HCT116 (cell line): ENCODE measurements at regions not wholly inside any gene's neighbourhood (a gene's known extent, or its start where the extent isn't known, plus 50 kb on each side); places are given as distances from the start of the nearest gene placed in this dataset.

ENCODE experiments used
- ATAC-seq: fragments of 200-7000 bp; cut with Tn5 transposase; 2 replicates; pipeline ENCODE4 v1.9.1; 2020; ENCODE audit warnings: mild to moderate bottlenecking, moderate library complexity
- BruUV-seq: library from RNA; stranded (reverse); fragments of 400-500 nt; replicated peaks from 2 replicates; lab custom pipeline; 2021; lab: Mats Ljungman, UMichigan
- CTCF ChIA-PET: fragments of 300-600 bp; sonication (Branson Sonifier 250); formaldehyde crosslinking; loops from one replicate; lab custom pipeline; 2021; ENCODE audit warnings: antibody characterized with exemption; lab: Charles Lee
- POLR2A ChIA-PET: fragments of 300-600, 350-600 bp; sonication (Branson Sonifier 250); formaldehyde crosslinking; loops from one replicate; lab custom pipeline; 2021; ENCODE audit warnings: antibody characterized with exemption; lab: Charles Lee
- RAD21 ChIA-PET, 2 experiments: fragments of 300-600 bp; sonication (Branson Sonifier 250); formaldehyde crosslinking; loops; one replicate each; lab custom pipeline; 2023; ENCODE audit warnings: low total read pairs in 2 of 2; ENCODE audit not compliant: uncharacterized antibody in 2 of 2, unreplicated experiment in 2 of 2, low non-redundant PET in 1 of 2; lab: Charles Lee
- DNase-seq: peaks from one replicate; pipeline ENCODE4 v3.0.0-alpha.2; 2010; ENCODE audit warnings: low read depth, low spot score
- H2AFZ ChIP-seq: fragments of 200-600 bp; shearing (Covaris generic), sonication (generic); 2 replicates; pipeline ENCODE4 v1.6.1; 2017; ENCODE audit warnings: low read depth, mixed run types, mixed read lengths, antibody characterized with exemption, low read length; ENCODE audit not compliant: poor library complexity, severe bottlenecking
- H3K27ac ChIP-seq: 2 replicates; pipeline ENCODE4 v1.5.1; 2012; ENCODE audit warnings: low read depth, low read length
- H3K27me3 ChIP-seq: fragments of 200-600 bp; sonication (generic); 2 replicates; pipeline ENCODE4 v1.6.1; 2016; ENCODE audit warnings: mixed run types, low read length, mixed read lengths; ENCODE audit not compliant: insufficient read depth
- H3K36me3 ChIP-seq, 2 experiments: fragments of 200-500 bp in 1 of 2; fragments of 200-600 bp in 1 of 2; sonication (Bioruptor generic) in 1 of 2; sonication (generic) in 1 of 2; 2 replicates each; pipeline versions ENCODE4 v1.5.1 to v1.6.1; 2014 to 2016; ENCODE audit warnings: low read length in 2 of 2, inconsistent platforms in 1 of 2, mixed read lengths in 1 of 2, mixed run types in 1 of 2; ENCODE audit not compliant: insufficient read depth in 2 of 2, control insufficient read depth in 1 of 2
- H3K4me1 ChIP-seq, 2 experiments: fragments of 200-600 bp in 1 of 2; sonication (generic) in 1 of 2; 2 replicates each; pipeline versions ENCODE4 v1.5.1 to v1.6.1; 2012 to 2017; ENCODE audit warnings: low read length in 2 of 2, inconsistent platforms in 1 of 2, mild to moderate bottlenecking in 1 of 2, mixed read lengths in 1 of 2, mixed run types in 1 of 2, moderate library complexity in 1 of 2; ENCODE audit not compliant: insufficient read depth in 2 of 2, control insufficient read depth in 1 of 2
- H3K4me2 ChIP-seq: fragments of 200-600 bp; sonication (generic); 2 replicates; pipeline ENCODE4 v1.6.1; 2017; ENCODE audit warnings: mixed run types, low read length, mixed read lengths
- H3K4me3 ChIP-seq, 2 experiments: fragments of 200-600 bp in 1 of 2; sonication (generic) in 1 of 2; replicated peaks in 1 of 2; 2 replicates each; pipeline ENCODE4 v1.5.1; 2011 to 2016; ENCODE audit warnings: low read length in 2 of 2, control low read depth in 1 of 2, low read depth in 1 of 2, mild to moderate bottlenecking in 1 of 2, mixed read lengths in 1 of 2, mixed run types in 1 of 2
- H3K79me2 ChIP-seq: fragments of 200-600 bp; sonication (generic); 2 replicates; pipeline ENCODE4 v1.6.1; 2017; ENCODE audit warnings: mild to moderate bottlenecking, mixed run types, low read length, moderate library complexity, mixed read lengths; ENCODE audit not compliant: insufficient read depth
- H3K9ac ChIP-seq: fragments of 200-600 bp; sonication (generic); 2 replicates; pipeline ENCODE4 v1.6.1; 2016; ENCODE audit warnings: low read length, mixed read lengths
- H3K9me2 ChIP-seq: fragments of 200-600 bp; sonication (generic), shearing (Covaris generic); 2 replicates; pipeline ENCODE4 v1.6.1; 2017; ENCODE audit warnings: mixed run types, mild to moderate bottlenecking, moderate library complexity; ENCODE audit not compliant: insufficient read depth
- H3K9me3 ChIP-seq, 2 experiments: fragments of 200-500 bp in 1 of 2; fragments of 200-600 bp in 1 of 2; sonication (Bioruptor generic) in 1 of 2; sonication (generic) in 1 of 2; 2 replicates each; pipeline ENCODE4 v1.6.1; 2014 to 2017; ENCODE audit warnings: low read length in 2 of 2, mixed read lengths in 2 of 2, inconsistent platforms in 1 of 2, low read depth in 1 of 2, mild to moderate bottlenecking in 1 of 2, mixed run types in 1 of 2, moderate library complexity in 1 of 2; ENCODE audit not compliant: control insufficient read depth in 1 of 2, insufficient read depth in 1 of 2
- H4K20me1 ChIP-seq: fragments of 200-600 bp; sonication (generic), shearing (Covaris generic); 2 replicates; pipeline ENCODE4 v1.6.1; 2017; ENCODE audit warnings: mixed run types, mild to moderate bottlenecking, moderate library complexity; ENCODE audit not compliant: insufficient read depth
- ATF3 ChIP-seq: IDR thresholded peaks from 2 replicates; pipeline ENCODE4 v1.6.1; 2012
- CBX3 ChIP-seq: IDR thresholded peaks from 2 replicates; pipeline ENCODE4 v1.6.1; 2012; ENCODE audit warnings: low read depth
- CEBPB ChIP-seq: IDR thresholded peaks from 2 replicates; pipeline ENCODE4 v1.6.1; 2012; ENCODE audit warnings: low read depth
- ELF1 ChIP-seq: IDR thresholded peaks from 2 replicates; pipeline ENCODE4 v1.6.1; 2012; ENCODE audit warnings: low read depth, borderline replicate concordance
- EZH2 ChIP-seq: fragments of 200-600 bp; sonication (generic); IDR thresholded peaks from 2 replicates; pipeline ENCODE4 v1.6.1; 2017; ENCODE audit warnings: antibody characterized with exemption, mixed run types
- EZH2phosphoT487 ChIP-seq: fragments of 200-600 bp; IDR thresholded peaks from 2 replicates; pipeline ENCODE4 v1.6.1; 2018; ENCODE audit warnings: antibody characterized with exemption, borderline replicate concordance
- JUND ChIP-seq: IDR thresholded peaks from 2 replicates; pipeline ENCODE4 v1.6.1; 2012
- MAX ChIP-seq: IDR thresholded peaks from 2 replicates; pipeline ENCODE4 v1.6.1; 2012
- POLR2A ChIP-seq: IDR thresholded peaks from 2 replicates; pipeline ENCODE4 v1.7.0; 2011; ENCODE audit warnings: borderline replicate concordance; ENCODE audit not compliant: insufficient read depth, insufficient read length; ENCODE audit errors: extremely low read depth
- RAD21 ChIP-seq: IDR thresholded peaks from 2 replicates; pipeline ENCODE4 v1.6.1; 2012; ENCODE audit warnings: low read depth, mild to moderate bottlenecking
- SP1 ChIP-seq: IDR thresholded peaks from 2 replicates; pipeline ENCODE4 v1.6.1; 2012; ENCODE audit warnings: low read depth
- SRF ChIP-seq: IDR thresholded peaks from 2 replicates; pipeline ENCODE4 v1.6.1; 2012; ENCODE audit warnings: low read depth
- TCF7L2 ChIP-seq: IDR thresholded peaks from 2 replicates; pipeline ENCODE4 v1.7.0; 2011; ENCODE audit warnings: borderline replicate concordance, inconsistent platforms; ENCODE audit not compliant: insufficient read depth, insufficient read length; ENCODE audit errors: extremely low read depth
- ZFX ChIP-seq: fragments of 450-650 bp; IDR thresholded peaks from 2 replicates; pipeline ENCODE4 v1.6.1; 2017
- intact Hi-C: fragments of 100-400 bp; cut with micrococcal nuclease; formaldehyde crosslinking; loops from 2 replicates; pipeline ENCODE4 v1.10.0; 2022
- TF ChIP-seq, protein P1 (sequence below), 3 experiments: fragments of 200-600 bp in 1 of 3; sonication (generic) in 1 of 3; IDR thresholded peaks in 2 of 3; conservative IDR thresholded peaks in 1 of 3; 2 replicates each; pipeline ENCODE4 v1.5.1; 2012 to 2017; ENCODE audit warnings: low read depth in 2 of 3, low read length in 2 of 3, antibody characterized with exemption in 1 of 3, borderline replicate concordance in 1 of 3, control low read depth in 1 of 3, mild to moderate bottlenecking in 1 of 3, mixed read lengths in 1 of 3, mixed run types in 1 of 3, moderate library complexity in 1 of 3; ENCODE audit not compliant: insufficient read depth in 1 of 3
- TF ChIP-seq, protein P2 (sequence below): IDR thresholded peaks from 2 replicates; pipeline ENCODE4 v1.6.1; 2011; ENCODE audit warnings: mild to moderate bottlenecking, low read length, moderate library complexity; ENCODE audit not compliant: insufficient replicate concordance; ENCODE audit errors: extremely low read depth
- TF ChIP-seq, protein P3 (sequence below): IDR thresholded peaks from 2 replicates; pipeline ENCODE4 v1.6.1; 2012; ENCODE audit warnings: low read depth

DNA sequence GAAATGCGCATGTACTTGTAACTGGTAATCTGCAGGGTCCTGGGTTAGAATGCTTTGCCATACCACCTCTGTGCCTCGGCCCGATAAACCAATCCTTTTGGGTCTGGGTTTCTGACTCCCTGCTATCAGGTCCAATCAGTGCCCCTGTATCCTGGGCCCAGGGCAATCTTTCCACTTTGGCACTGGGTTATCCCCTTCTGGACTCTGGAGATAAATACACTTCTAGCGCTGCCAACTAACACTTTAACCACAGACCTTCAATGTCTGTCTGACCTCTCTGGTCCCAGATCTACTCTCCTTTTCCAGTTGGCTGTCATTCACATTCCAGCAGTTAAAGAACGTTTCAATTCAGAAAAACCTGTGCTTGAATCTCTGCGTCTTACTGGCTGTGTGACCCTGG, 55.3 kb downstream of the DNAAF9 start:
- DNase-seq: no peak
- POLR2A ChIA-PET: no interaction called here
- RAD21 ChIA-PET: no interaction called here
- H3K4me3 ChIP-seq: no peak overlapping the region
- H3K4me1 ChIP-seq: no peaks in the 10 kb centered on the region
- no peak overlapping the region for H3K9ac ChIP-seq
- ATAC-seq: no peak
- no peak overlapping the region for H3K4me2 ChIP-seq
- intact Hi-C loops: no loop called here
- no peaks in the 10 kb centered on the region for H3K79me2 ChIP-seq
- CTCF ChIA-PET: no interaction called here
- no peaks in the 10 kb centered on the region for H3K9me3 ChIP-seq
- H3K27me3 ChIP-seq: no peaks in the 10 kb centered on the region
- no TSS peak for BruUV-seq
- no peaks in the 10 kb centered on the region for H4K20me1 ChIP-seq
- no peak overlapping the region for H2AFZ ChIP-seq
- H3K36me3 ChIP-seq: no peaks in the 10 kb centered on the region
- TF ChIP-seq RAD21: no peak
- TF ChIP-seq SRF: no peak
- TF ChIP-seq JUND: no peak
- TF ChIP-seq, protein P1, sequence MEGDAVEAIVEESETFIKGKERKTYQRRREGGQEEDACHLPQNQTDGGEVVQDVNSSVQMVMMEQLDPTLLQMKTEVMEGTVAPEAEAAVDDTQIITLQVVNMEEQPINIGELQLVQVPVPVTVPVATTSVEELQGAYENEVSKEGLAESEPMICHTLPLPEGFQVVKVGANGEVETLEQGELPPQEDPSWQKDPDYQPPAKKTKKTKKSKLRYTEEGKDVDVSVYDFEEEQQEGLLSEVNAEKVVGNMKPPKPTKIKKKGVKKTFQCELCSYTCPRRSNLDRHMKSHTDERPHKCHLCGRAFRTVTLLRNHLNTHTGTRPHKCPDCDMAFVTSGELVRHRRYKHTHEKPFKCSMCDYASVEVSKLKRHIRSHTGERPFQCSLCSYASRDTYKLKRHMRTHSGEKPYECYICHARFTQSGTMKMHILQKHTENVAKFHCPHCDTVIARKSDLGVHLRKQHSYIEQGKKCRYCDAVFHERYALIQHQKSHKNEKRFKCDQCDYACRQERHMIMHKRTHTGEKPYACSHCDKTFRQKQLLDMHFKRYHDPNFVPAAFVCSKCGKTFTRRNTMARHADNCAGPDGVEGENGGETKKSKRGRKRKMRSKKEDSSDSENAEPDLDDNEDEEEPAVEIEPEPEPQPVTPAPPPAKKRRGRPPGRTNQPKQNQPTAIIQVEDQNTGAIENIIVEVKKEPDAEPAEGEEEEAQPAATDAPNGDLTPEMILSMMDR (IDR thresholded peaks at IDR 0.05 in 2 of 3, conservative IDR thresholded peaks at IDR 0.05 in 1 of 3; ENCODE audit: borderline replicate concordance in 1 of 3, insufficient read depth in 1 of 3, low read depth in 2 of 3, low read length in 2 of 3): no peak
- TF ChIP-seq EZH2: no peak
- no peak for TF ChIP-seq MAX
- no peak for TF ChIP-seq ZFX
- TF ChIP-seq CEBPB: no peak
- TF ChIP-seq CBX3: no peak
- TF ChIP-seq, protein P2, sequence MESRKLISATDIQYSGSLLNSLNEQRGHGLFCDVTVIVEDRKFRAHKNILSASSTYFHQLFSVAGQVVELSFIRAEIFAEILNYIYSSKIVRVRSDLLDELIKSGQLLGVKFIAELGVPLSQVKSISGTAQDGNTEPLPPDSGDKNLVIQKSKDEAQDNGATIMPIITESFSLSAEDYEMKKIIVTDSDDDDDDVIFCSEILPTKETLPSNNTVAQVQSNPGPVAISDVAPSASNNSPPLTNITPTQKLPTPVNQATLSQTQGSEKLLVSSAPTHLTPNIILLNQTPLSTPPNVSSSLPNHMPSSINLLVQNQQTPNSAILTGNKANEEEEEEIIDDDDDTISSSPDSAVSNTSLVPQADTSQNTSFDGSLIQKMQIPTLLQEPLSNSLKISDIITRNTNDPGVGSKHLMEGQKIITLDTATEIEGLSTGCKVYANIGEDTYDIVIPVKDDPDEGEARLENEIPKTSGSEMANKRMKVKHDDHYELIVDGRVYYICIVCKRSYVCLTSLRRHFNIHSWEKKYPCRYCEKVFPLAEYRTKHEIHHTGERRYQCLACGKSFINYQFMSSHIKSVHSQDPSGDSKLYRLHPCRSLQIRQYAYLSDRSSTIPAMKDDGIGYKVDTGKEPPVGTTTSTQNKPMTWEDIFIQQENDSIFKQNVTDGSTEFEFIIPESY: no peak
- no peak for TF ChIP-seq POLR2A
- TF ChIP-seq TCF7L2: no peak
- TF ChIP-seq EZH2phosphoT487: no peak
- TF ChIP-seq, protein P3, sequence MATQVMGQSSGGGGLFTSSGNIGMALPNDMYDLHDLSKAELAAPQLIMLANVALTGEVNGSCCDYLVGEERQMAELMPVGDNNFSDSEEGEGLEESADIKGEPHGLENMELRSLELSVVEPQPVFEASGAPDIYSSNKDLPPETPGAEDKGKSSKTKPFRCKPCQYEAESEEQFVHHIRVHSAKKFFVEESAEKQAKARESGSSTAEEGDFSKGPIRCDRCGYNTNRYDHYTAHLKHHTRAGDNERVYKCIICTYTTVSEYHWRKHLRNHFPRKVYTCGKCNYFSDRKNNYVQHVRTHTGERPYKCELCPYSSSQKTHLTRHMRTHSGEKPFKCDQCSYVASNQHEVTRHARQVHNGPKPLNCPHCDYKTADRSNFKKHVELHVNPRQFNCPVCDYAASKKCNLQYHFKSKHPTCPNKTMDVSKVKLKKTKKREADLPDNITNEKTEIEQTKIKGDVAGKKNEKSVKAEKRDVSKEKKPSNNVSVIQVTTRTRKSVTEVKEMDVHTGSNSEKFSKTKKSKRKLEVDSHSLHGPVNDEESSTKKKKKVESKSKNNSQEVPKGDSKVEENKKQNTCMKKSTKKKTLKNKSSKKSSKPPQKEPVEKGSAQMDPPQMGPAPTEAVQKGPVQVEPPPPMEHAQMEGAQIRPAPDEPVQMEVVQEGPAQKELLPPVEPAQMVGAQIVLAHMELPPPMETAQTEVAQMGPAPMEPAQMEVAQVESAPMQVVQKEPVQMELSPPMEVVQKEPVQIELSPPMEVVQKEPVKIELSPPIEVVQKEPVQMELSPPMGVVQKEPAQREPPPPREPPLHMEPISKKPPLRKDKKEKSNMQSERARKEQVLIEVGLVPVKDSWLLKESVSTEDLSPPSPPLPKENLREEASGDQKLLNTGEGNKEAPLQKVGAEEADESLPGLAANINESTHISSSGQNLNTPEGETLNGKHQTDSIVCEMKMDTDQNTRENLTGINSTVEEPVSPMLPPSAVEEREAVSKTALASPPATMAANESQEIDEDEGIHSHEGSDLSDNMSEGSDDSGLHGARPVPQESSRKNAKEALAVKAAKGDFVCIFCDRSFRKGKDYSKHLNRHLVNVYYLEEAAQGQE: no peak
- TF ChIP-seq ELF1: no peak
- no peak for TF ChIP-seq SP1
- TF ChIP-seq ATF3: no peak
- TF ChIP-seq, all 23 proteins: peak for 0
- H3K9me2 ChIP-seq: no peaks in the 10 kb centered on the region
- H3K27ac ChIP-seq: no peak overlapping the region
